ENCODE measurements at regions not wholly inside any gene's neighbourhood (a gene's known extent, or its start where the extent isn't known, plus 50 kb on each side); places are given as distances from the start of the nearest gene placed in this dataset.
A peak's percentile ranks its signal among the peaks of the same experiment; 100 is the strongest.

DNA sequence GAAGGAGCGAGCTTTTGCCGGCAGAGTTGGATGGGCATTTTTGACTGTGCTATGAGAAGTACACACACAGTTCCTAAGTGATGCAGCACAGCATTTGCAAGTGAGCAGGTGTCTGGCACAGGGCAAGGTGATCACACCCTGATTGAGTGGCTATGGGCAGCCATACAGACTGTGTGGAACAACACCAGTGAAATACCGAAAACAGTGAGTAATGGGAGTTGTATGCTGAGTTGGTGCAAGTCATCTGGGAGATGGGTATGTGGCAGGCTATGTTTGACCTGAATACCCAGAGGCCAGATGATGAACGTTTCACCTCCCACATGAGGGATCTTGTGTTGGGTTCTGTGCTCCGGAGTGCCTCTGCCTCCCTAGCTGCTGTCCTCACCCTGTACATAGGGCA lies 53.5 kb upstream of the TIPARP start:
- DNase-seq = no peak

DNA sequence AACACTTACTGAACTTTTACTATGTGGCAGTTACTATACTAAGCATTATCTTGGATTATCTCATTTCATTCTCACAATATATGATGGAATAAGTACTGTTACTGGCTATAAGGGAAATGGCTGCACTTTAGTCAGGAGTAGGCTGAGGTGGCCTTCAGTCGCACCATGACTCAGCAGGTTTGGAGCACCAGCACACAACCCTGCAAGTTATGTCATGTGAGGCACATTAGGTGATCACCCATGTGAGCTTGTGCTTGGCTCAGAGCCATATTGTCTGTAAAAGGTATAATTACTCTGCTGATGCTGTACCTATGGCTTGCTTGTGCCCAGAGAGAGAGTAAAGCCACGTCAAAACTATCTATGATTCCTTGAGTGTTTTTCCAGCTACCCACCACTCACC lies 54.1 kb upstream of the TIPARP start:
- no peak for DNase-seq

DNA sequence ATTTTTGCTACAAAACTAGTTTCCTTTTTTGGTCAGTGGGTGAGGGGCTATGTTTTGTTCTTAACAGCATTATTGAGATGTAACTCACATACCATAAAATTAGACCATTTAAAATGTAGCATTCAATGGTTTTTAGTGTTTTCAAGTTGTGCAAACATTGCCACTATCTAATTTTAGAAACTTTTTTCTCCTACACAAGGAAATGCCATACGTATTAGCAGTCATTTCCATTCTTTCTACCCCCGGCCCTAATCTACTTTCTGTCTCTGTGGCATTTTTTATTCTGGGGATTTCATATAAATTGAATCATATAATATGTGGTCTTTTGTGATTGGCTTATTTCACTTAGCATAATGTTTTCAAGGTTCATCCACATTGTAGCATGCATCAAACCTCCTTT lies 55.0 kb upstream of the TIPARP start:
- DNase-seq = no peak

DNA sequence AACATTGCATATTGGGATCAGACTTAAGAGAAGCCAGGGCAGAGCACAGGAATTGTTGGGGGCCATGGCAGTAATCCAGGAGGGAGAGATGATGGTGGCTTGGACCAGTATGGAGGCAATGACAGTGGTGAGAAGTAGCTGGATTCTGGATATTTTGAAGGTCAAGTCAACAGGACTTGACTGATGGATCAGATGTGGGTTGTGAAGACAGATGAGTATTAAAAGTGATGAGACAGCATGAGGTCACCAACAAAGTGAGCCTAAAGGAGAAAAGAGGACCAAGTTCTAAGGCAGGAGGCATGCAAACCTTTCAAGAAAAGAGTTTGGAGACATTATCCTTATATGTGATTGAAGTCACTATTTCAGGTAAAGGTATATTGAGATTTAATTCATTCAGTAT lies 56.6 kb upstream of the TIPARP start:
- DNase-seq = no peak

DNA sequence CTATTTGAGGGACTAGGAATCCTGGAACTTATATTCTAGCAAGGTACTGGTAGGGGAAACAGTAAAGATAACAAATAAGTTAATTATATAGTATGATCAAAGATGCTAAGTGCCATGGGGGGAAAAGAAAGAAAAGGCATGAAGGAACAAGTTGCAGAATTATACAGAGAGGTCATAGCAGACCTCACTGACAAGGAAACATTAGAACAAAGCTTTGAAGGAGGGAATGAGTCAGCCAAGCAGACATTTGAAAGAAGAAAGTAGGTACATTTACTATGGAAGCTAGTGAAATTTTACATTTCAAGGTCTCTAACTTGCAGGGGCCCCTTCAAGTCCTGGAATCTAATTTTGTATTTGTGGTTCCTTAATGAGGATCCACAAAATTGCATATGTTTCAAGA lies 57.2 kb upstream of the TIPARP start:
- DNase-seq = no peak

DNA sequence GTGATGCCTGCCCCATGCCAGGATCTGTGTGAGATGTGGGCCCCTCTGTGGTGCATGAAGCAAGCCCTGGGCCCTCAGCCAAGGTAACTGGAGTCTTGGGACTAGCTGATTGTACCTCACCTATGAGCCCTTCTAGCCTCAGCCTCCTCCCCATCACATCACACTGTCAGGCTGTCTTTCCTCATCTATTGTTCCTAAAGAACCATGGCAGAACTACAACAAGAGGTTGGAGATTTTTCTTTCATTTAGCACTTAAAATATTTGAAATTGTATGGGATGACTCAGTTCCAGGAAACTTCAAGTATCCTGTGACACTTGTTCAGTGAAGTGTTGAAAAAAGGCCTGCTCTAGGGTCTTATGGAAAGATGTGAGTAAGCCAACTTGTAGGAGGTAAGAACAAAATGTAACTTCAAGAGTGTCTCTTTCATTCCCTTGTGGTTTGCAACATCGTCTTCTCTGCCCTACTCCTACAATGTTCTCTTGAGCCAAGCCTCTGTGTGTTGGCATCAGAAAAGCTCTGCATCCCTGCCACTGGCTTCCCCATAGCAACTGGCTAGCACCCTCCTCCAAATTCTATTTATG lies 58.7 kb upstream of the TIPARP start:
- no peak for DNase-seq

DNA sequence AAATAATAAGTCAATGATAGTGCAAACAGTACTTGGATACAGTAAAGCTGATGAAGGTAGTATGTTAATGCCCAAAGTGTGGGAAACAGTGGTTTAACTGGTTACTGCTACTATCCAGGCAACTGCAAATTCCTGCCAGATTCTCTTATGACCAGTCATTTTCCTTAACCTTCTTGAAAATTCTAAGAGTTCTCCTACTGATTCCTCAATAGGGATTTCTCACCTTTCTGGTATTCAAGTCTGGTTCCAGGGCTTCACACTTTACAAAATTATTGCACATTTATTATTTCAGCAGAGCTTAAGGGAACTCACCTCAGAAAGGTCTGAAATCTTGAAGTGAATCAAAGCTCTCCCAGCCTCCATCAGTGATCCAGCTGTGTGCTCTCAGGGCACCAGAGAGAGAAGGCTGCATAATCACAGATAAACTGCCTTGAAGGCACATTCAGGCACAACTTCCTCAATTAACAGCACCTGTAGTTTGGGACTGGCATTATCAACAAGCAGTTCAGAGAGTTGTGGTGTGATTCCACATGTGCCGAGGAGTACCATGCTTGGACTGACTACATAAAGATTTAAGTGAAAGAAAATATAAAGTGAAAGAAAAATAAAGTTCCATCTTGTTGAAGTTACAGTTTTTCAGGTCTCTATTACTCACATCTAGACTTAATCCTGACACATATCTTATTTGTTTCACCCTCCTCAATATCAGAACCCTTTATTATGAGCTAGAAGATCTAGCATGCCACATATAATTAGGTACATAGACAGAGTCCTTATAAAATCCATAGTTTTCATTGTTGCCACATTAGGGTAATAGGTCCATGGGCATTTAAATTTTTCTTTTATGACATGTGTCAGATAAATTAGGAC lies 59.5 kb upstream of the TIPARP start:
- no peak for DNase-seq

DNA sequence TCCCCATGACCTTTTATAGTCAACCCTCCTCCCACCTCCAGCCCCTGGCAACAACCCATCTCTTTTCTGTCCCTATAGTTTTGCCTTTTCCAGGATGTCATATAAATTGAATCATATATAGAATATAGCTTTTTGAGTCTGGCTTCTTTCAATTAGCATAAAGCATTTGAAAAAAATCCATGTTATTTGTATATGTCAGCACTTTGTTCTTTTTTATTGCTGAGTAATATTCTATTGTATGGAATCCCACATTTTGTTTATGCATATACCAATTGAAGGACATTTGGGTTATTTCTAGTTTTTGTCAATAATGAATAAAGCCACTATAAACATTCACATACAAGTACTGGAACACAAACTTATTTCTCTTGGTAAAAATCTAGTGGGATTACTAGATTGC lies 58.0 kb upstream of the SSR3 start:
- no peak for DNase-seq

DNA sequence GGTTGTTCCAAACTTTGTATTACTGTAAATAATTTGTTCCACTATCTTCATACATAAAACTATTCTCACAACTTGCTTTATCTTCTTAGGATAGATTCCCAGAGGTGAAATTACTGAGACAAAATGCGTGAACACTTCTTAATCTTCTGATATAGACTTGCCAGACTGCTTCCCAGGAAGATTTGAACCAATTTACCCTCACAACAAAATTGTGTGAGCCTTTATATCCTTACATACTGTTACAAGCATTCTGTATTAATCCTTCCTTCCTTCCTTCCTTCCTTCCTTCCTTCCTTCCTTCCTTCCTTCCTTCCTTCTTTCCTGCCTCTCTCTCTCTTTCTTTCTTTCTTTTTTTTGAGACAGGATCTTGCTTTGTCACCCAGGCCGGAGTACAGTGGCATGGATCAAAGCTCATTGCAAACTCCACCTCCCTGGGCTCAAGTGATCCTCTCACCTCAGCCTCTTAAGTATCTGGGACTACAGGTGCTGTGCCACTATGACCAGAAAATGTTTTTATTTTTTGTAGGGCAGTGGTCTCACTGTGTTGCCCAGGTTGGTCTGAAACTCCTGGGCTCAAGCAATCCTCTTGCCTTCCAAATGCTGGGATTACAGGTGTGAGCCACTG lies 57.1 kb upstream of the SSR3 start:
- DNase-seq = no peak

DNA sequence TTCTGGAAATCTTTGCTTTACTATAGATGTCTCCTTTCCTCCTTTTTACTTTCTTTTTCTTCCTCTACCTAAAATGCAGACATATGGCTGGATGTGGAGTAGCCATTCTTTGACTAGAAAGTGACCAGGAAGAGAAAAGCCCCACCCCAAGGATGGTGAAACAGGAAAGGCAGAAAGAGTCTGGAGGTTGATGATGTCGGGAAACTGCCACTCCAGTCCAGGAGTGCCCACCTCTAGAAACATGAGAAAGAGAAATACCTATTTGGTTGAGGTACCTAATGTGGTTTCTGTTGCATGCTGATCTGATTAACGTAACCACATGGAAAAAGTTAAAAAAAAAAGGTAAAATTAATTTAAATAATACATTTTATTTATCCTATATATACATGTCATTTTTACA lies 55.2 kb upstream of the SSR3 start:
- no peak for DNase-seq

DNA sequence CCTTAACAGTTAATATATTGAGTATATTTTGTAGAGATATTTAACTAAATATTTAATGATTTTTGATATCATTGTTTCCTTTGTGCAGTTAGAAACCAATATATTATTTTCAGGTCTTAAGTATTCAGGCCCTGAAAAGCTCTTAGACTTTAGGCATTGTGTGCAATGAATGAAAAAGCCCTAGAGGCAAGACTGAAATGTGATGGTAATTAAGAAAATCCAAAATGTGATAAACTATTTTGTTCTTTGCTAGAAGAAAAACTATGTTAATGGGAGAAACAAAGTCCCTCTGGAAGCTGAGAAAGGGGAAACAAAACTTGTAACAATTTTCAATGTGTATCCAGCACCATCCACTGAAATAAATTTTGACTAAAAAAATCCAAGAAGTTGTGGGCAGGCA lies 54.6 kb upstream of the SSR3 start:
- DNase-seq = no peak

DNA sequence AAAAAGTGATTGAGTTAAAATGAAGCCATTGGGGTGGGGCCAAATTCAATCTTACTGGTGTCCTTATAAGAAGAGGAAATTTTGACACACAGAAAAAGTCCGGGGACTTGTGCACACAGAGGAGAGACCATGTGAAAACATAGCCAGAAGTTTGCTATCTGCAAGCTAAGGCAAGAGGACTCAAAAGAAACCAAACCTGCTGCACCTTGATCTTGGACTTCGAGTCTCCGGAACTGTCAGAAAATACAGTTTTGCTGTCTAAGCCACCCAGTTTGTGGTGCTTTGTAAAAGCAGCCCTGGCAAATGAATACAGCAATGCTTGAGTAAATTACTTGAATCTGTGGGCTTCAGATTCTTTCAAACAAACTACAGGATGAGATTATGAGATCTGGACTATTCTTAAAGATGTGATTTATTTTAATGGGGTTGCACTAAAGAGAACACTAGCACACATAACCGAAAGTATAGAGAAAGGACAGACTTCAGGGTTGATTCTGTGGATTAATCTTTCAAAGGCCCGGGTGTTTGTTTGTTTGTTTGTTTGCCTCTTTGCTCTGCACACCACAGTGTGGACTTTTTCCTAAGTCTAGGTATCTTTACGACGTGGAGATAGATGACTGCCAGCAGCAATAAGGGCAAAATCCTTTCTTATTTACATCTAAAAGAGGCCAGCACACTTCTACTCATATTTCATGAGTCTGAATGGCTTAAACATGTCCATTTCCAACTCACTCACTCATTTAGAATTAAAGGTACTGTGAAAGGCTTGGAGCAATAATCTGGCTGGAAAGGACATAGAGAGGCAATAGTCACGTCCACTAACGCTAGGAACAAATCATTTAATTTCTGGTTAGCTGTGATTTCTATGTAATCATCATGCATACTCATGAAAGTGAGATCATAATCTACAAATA lies 53.9 kb upstream of the SSR3 start:
- DNase-seq = no peak

DNA sequence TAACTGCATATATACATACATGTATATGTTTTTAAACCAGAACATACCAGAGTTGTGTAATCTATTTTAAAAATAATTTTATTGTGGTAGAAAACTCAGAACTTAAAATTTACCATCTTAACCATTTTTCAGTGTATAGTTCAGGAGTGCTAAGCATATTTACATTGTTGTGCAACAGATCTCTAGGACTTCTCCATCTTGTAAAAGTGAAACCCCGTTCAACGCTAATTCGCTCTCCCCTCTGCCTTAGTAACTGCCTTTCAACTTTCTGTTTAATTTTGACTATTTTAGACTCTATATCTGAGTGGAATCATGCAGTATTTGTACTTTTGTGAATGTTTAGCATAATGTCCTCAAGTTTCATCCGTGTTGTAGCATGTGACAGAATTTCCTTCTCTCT lies 51.8 kb upstream of the SSR3 start:
- peak; percentile 77 for DNase-seq

DNA sequence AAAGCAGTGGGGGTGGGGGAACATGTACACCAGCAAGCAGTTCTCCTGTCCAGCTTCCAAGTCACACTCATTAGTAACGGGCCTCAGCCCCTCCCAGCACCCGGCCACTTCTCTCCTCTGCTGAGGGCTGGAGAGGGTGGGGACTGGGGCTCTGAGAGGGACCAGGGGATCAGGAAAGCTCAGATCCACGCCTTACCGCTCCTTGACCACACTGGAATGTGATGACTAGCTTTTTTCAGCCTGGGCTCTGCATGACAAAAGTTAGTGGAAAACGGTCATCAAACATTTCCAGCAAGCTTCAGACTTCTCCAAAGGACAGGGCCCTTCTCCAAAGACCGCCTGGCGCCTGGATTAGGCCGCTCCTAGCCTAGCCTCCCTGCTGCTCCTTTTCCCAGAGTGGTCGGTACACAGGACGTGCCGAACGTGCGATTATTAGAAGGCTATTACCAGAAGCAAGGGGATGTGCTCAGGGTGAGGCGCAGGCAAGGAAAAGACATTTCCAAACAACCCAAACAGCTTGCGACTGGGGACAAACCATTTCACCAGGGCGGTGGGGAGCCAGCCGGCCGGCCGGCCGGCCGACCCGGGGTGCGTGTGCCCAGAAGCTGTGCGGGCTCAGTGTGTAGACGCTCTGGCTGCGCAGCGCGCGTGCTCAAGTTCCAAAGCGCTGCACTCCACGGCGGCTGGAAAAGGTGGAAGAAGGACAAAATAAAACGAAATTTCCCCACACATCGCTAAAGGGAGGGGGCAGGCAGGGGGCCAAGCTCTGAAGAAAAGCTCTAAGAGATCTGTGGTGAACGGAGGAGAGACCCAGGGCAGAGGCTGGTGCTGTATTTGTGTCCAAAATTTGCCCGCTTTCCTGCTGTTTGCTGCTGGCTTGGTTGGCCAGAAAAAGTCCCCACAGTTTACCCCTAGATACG lies 51.0 kb upstream of the SSR3 start:
- peak; percentile 14 for DNase-seq

DNA sequence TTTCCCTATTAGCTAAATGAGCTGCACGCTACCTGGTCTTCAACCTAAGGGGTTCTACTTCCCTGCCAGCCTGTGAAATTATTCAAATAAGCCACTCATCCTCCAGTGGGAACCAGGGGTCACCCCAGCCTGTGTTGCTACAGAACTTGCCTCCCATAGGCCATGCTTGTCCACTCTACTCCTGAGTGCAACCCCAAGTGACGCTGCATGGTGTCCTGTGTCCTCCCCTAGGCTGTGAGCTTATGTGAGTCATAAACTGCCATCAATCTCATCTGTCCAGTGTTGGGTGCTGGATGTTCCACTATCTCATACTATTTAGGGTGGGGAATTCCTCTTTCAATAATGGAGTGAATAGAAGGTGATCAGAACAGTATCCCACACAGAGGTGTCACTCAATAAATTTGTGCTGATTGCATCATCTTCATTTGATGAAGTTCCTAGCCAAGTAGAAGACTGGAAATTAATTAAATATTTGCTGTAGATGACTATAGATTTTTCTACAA lies 49.8 kb upstream of the SSR3 start:
- DNase-seq = peak; percentile 22

Measured in MV-4-11 (cell line).